Stomach smooth muscle (tissue), 2 donors: ENCODE measurements at regions not wholly inside any gene's neighbourhood (a gene's known extent, or its start where the extent isn't known, plus 50 kb on each side); places are given as distances from the start of the nearest gene placed in this dataset.

Experiments
- H3K27ac ChIP-seq: one replicate; pipeline ENCODE4 v1.7.0; 2013; ENCODE audit warnings: mild to moderate bottlenecking, low read length, inconsistent platforms
- H3K27me3 ChIP-seq, 2 donors: one replicate each; pipeline ENCODE4 v1.7.0; 2013; ENCODE audit warnings: low read length in 2 of 2; ENCODE audit not compliant: insufficient read depth in 2 of 2, control insufficient read depth in 1 of 2
- H3K36me3 ChIP-seq, 2 donors: one replicate each; pipeline ENCODE4 v1.7.0; 2013; ENCODE audit warnings: low read length in 2 of 2; ENCODE audit not compliant: control insufficient read depth in 2 of 2, insufficient read depth in 2 of 2
- H3K4me1 ChIP-seq: one replicate; pipeline ENCODE4 v1.7.0; 2013; ENCODE audit warnings: low read length; ENCODE audit not compliant: control insufficient read depth, insufficient read depth
- H3K4me3 ChIP-seq, 2 donors: one replicate each; pipeline ENCODE4 v1.7.0; 2013; ENCODE audit warnings: low read length in 2 of 2
- H3K9ac ChIP-seq, 2 donors: one replicate each; pipeline ENCODE4 v1.7.0; 2013; ENCODE audit warnings: low read length in 2 of 2, mild to moderate bottlenecking in 1 of 2
- H3K9me3 ChIP-seq, 2 donors: one replicate each; pipeline ENCODE4 v1.7.0; 2013; ENCODE audit warnings: low read length in 2 of 2; ENCODE audit not compliant: control insufficient read depth in 2 of 2
- donor health status: healthy.
- donor health status: Pancreatic carcinoma.

DNA sequence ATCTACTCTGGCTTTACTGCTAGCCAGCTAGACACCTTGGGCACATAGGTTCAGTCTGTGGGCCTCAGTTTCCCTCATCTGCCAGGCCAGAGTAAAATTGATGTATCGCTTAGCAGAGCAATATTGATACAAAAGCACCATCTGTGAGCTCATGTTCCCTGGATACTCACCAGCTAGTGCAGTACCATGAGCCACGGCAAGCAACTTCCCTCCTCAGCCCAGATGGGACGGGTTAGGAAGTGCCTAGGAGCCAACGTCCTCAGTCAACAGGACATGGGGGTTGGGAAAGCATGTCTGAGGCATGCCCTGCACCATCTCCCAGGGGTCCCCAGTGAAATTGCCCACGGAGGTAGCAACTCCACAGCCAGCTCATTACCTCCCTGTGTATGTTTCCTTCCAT is 258.3 kb downstream of the ANKRD60 start:
- Histone ChIP-seq H3K9me3 (peaks cover 0 to 3% of the 10 kb centered on the region in 2 donors), H3K9ac (no peak overlapping the region), H3K4me1 (peaks cover 2% of the 10 kb centered on the region), H3K36me3 (peaks cover 0 to 2% of the 10 kb centered on the region in 2 donors), H3K4me3 (no peak overlapping the region), H3K27ac (no peak overlapping the region), H3K27me3 (peaks cover 0 to 4% of the 10 kb centered on the region in 2 donors)

DNA sequence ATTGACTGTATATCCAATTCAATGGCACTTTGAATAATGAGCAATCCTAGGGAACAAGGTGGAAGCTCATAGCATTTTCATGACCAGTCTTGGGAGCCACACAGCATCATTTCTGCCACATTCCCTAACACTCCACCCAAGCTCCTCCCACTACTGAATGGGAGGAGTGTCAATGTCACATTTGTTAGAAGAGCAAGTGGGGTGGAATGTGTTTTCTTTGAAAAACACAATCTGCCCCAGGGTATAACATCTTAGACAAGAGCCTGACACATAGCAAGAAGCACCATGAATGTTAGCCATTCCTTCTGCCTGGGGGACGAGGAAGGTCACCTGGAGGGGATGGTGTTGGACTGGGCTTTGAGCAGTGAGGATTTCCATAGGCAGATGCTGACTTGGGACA is 258.3 kb upstream of the PMEPA1 start:
- Histone ChIP-seq H3K27ac (no peak overlapping the region), H3K4me1 (peaks cover 2% of the 10 kb centered on the region), H3K4me3 (no peak overlapping the region), H3K9ac (no peak overlapping the region), H3K36me3 (peaks cover 0 to 2% of the 10 kb centered on the region in 2 donors), H3K9me3 (peaks cover 0 to 3% of the 10 kb centered on the region in 2 donors), H3K27me3 (peaks cover 0 to 4% of the 10 kb centered on the region in 2 donors)

DNA sequence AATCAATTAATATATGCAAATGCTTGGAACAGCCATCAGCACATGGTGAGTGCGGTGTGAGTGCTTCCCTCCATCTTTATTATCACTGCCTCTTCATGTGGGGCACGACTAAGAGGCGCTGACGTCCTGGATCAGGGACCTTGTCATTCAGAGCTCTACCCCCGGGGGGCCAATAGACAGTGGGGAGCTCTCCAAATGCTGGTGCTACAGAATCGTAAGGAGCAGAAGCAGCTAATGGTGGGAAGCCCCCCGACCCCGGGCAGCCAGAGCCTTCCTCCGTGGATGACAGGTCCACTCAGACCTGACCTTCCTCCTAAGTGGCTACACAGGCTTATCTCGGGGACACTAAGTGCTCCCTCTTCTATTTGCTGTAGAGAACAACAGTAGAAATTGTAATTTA is 257.5 kb upstream of the PMEPA1 start:
- Histone ChIP-seq H3K36me3 (peaks cover 0 to 2% of the 10 kb centered on the region in 2 donors), H3K4me1 (peaks cover 2% of the 10 kb centered on the region), H3K27ac (no peak overlapping the region), H3K9me3 (peaks cover 0 to 3% of the 10 kb centered on the region in 2 donors), H3K27me3 (peaks cover 0 to 4% of the 10 kb centered on the region in 2 donors), H3K4me3 (no peak overlapping the region), H3K9ac (no peak overlapping the region)

DNA sequence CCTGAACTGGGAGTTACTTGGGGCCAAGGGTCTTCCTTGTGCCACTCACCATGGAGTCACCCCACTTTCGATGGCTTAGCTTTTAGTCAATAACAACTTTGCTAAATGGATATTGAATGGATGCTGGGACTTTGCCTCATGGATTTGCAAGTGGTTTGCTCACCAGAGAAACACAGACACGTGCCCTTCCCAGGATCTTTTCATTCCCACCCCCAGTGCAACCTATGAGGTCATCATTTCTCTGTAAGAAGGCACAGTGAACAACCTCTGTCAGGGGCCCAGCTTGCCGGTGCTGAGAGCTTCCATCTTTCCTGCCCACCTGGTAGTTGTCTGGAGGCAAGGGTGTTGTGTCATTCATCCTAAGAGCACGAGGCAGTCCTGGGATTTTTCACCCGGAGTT is 256.8 kb upstream of the PMEPA1 start:
- no peaks in the 10 kb centered on the region for H3K9me3 ChIP-seq
- H3K4me3 ChIP-seq = no peak overlapping the region
- no peak overlapping the region for H3K9ac ChIP-seq
- peaks cover 0 to 4% of the 10 kb centered on the region in 2 donors for H3K27me3 ChIP-seq
- H3K27ac ChIP-seq = no peak overlapping the region
- no peaks in the 10 kb centered on the region for H3K36me3 ChIP-seq
- peaks cover 2% of the 10 kb centered on the region for H3K4me1 ChIP-seq

DNA sequence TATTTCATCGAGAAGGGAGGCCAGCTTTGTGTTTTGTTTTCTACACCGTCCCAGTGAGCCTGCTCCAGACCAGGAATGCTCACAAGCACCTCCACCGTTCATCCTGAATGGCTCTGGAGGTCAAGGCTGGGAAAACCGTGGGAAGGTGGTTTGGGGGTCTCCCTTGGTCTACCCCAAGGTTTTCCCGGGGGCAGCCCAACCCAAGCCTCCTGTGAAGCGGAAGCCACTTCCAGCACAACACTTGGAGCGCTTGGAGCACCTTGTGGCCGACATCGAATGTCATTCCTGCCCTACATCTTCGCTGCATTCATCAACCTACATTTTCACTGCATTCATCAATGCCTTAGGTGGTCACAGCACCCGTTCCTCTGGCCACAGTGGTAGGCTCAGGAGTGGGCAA is 255.6 kb upstream of the PMEPA1 start:
- H3K27ac ChIP-seq = no peak overlapping the region
- H3K4me3 ChIP-seq = no peak overlapping the region
- no peak overlapping the region for H3K9ac ChIP-seq
- H3K4me1 ChIP-seq = peaks cover 6% of the 10 kb centered on the region
- peaks cover 0 to 4% of the 10 kb centered on the region in 2 donors for H3K27me3 ChIP-seq
- H3K9me3 ChIP-seq = no peaks in the 10 kb centered on the region
- H3K36me3 ChIP-seq = no peaks in the 10 kb centered on the region

DNA sequence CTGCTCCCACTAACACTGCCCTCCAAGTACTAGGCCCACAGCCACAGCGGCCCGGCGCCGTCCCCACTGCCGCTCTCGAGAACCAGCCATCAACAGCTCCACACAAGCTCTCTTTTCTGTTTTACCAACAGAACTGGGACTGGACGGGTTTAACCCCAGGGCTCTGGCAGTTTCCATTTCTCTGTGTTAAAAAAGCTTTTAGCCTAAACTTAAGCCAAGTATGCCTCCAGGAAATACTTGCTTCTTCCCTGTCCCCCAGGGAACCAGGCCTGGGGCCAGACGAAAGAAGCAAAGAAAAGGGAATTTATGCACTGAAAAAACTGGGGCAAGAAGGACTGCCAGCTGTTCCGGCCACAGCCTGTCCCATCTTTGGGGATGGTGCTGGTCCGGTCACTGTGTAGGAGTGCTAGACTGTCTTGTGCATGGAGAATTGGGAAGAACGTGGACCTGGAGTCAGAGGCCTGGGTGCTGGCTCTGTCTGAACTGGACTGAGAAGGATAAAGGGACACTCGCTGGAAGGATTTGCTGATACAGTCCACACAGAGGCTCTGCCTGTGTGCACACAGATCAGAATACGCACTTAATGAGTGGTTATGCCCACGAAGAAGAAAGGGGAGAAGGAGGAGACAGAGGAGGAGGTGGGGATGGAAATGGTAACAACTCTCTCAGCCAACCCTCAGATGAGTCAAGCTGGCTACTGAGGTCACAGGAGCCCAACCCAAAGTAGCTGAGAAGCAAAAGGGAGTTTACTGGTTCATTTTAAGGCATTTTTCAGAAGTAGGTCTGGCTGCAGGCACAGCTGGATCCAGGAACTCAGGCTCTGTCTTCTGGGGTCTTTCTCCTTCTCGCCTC is 254.4 kb upstream of the PMEPA1 start:
- Histone ChIP-seq H3K27me3 (peaks cover 0 to 4% of the 10 kb centered on the region in 2 donors), H3K27ac (no peak overlapping the region), H3K9me3 (no peaks in the 10 kb centered on the region), H3K9ac (no peak overlapping the region), H3K4me1 (peaks cover 15% of the 10 kb centered on the region), H3K4me3 (no peak overlapping the region), H3K36me3 (no peaks in the 10 kb centered on the region)

DNA sequence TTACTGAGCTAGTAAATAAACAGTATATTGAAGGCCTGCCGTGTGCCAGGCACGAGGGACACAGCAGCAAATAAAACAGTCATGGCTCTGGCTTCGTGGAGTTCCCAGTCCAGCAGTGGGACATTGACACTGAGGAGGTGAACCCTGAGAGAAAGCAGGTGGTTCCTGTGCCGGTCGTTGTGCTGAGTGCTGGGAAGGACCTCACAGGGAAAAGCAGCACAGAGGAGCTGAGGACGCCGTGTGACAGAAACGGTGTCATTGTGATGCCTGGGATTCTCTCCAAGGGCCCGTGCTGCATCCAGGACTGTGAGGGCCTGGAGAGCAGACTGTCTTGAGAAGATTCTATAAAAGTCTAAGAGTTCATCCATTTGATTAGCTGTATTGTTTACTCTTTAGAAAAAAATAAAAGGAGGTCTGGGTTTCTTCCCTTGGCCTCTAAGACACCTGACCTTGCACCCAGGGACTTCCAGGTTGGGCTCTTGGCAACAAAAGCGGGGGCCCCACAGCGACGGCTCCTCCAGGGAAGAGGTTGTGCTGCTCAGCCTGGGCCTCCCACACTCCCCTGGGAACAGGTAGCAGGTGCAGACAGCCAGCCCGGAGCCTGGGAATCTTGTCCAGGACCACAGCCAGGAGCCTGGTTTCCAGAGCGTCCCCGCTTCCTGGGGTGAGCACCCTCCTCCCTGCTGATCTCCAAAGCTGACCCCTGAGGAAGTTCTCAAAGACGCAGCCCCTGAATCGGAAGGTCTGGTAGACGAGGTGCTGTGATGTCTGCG is 251.2 kb upstream of the PMEPA1 start:
- H3K9ac ChIP-seq = no peak overlapping the region
- no peaks in the 10 kb centered on the region for H3K27me3 ChIP-seq
- peaks cover 23% of the 10 kb centered on the region for H3K4me1 ChIP-seq
- H3K9me3 ChIP-seq = no peaks in the 10 kb centered on the region
- H3K27ac ChIP-seq = no peak overlapping the region
- H3K36me3 ChIP-seq = no peaks in the 10 kb centered on the region
- H3K4me3 ChIP-seq = no peak overlapping the region

DNA sequence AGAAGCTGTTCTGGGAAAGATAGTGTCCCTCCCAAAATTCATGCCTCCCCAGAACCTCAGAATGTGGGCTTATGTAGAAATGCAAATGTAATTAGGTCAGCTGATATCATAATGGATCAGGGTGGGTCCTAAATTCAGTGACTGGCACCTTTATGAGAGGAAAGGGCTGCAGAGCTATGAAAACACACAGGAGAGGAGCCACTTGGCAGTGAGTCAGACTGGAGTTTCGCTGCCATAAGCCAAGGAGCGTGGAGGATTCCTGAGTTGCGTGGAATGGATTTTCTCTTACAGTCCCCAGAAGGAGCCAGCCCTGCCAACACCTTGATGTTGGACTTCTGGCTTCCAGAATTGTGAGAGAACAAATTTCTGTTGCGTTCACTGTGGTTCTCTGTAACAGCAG is 249.8 kb upstream of the PMEPA1 start:
- H3K27ac ChIP-seq = peak overlapping the region; percentile 74
- peak overlapping the region; percentile 22 to 58 for H3K4me3 ChIP-seq
- H3K36me3 ChIP-seq = no peaks in the 10 kb centered on the region
- H3K9me3 ChIP-seq = no peaks in the 10 kb centered on the region
- no peaks in the 10 kb centered on the region for H3K27me3 ChIP-seq
- H3K9ac ChIP-seq = peak overlapping the region in 1 of 2 donors; percentile 55
- H3K4me1 ChIP-seq = peaks cover 20% of the 10 kb centered on the region

DNA sequence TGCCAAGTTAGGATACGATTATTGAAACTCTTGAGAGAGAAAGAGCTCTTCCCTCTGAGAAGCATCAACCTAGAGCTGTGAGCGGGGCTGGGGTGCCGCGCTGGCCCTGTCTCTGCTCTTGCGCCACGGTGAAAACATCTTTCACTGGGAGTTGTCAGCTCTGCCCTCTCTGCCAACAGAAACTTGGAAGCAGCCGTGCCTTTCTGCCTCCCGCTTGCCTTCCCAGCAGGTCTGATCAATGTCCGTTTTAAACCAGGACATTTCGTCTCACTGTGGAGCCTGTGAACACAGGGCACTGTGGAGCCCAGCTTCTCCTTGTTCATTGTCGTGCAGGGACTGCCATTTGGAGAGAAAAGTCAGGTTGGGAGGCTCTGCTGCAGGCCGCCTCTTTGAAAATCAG is 249.2 kb upstream of the PMEPA1 start:
- no peak overlapping the region for H3K9ac ChIP-seq
- peaks cover 20% of the 10 kb centered on the region for H3K4me1 ChIP-seq
- H3K27me3 ChIP-seq = no peaks in the 10 kb centered on the region
- peak overlapping the region; percentile 74 for H3K27ac ChIP-seq
- peak overlapping the region; percentile 22 to 58 for H3K4me3 ChIP-seq
- H3K9me3 ChIP-seq = no peaks in the 10 kb centered on the region
- H3K36me3 ChIP-seq = no peaks in the 10 kb centered on the region

DNA sequence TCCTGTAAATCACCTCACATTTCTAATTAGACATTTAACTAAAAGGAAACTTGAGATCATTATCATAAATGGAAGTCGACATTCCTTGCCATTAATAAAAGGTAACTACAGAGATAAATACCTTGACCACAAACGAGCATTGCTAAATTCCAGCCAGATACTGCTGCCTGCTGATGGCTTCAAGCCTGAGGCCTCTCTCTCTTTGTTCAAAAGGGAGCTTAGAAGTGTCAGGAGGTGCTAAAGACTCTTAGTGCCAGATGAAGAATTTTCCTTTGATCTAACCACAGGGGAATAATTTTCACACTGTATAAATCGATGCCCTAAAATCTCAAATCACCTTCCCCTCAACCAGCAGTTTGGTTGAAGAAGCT is 248.2 kb upstream of the PMEPA1 start:
- H3K36me3 ChIP-seq = no peaks in the 10 kb centered on the region
- no peak overlapping the region for H3K4me3 ChIP-seq
- H3K9me3 ChIP-seq = no peaks in the 10 kb centered on the region
- H3K27me3 ChIP-seq = no peaks in the 10 kb centered on the region
- peaks cover 20% of the 10 kb centered on the region for H3K4me1 ChIP-seq
- no peak overlapping the region for H3K9ac ChIP-seq
- H3K27ac ChIP-seq = peak overlapping the region; percentile 74
